HepG2 (cell line): ENCODE measurements at regions not wholly inside any gene's neighbourhood (a gene's known extent, or its start where the extent isn't known, plus 50 kb on each side); places are given as distances from the start of the nearest gene placed in this dataset.

Experiments used
- ATAC-seq: fragments of 200-7000 bp; cut with Tn5 transposase; 3 replicates; pipeline ENCODE4 v1.9.1; 2020; ENCODE audit warnings: mild to moderate bottlenecking, moderate library complexity
- BruUV-seq: library from RNA; stranded (reverse); fragments of 400-500 nt; replicated peaks from 2 replicates; lab custom pipeline; 2021; lab: Mats Ljungman, UMichigan
- CTCF ChIA-PET: fragments of 300-600 bp; formaldehyde crosslinking; extraction: SDS; loops from one replicate; lab custom pipeline; 2021; ENCODE audit warnings: low total read pairs, inconsistent platforms, low intra/inter-chr PET ratio; lab: Yijun Ruan, JAX
- POLR2A ChIA-PET: fragments of 350-600 bp; sonication (Branson Sonifier 250); formaldehyde crosslinking; loops from one replicate; lab custom pipeline; 2020; ENCODE audit warnings: antibody characterized with exemption, inconsistent platforms; lab: Yijun Ruan, JAX
- DNase-seq: peaks from one replicate; pipeline ENCODE4 v3.0.0-alpha.2; 2015; ENCODE audit warnings: low spot score
- FAIRE-seq: peaks from 3 replicates; lab custom pipeline; 2011; peaks lifted over from hg19 to GRCh38; lab: Jason Lieb, UNC
- H2AFZ ChIP-seq: one replicate; pipeline ENCODE4 v1.6.1; 2011; ENCODE audit warnings: low read length, inconsistent platforms
- H3K27ac ChIP-seq: fragments of 300-600 bp; 3 replicates; pipeline ENCODE4 v1.8.0; 2011; ENCODE audit warnings: mixed run types, mild to moderate bottlenecking, mixed read lengths, low read length, inconsistent platforms; ENCODE audit not compliant: insufficient read depth; ENCODE audit errors: extremely low read length
- H3K27me3 ChIP-seq, 2 experiments: fragments of 200-600 bp in 1 of 2; 2 replicates in 1 of 2; 3 replicates in 1 of 2; pipeline versions ENCODE4 v1.6.0 to v1.8.0; 2011; ENCODE audit warnings: low read length in 2 of 2, mild to moderate bottlenecking in 2 of 2, moderate library complexity in 2 of 2, inconsistent platforms in 1 of 2; ENCODE audit not compliant: insufficient read depth in 2 of 2, control insufficient read depth in 1 of 2
- H3K36me3 ChIP-seq, 2 experiments: fragments of 200-600 bp in 1 of 2; replicated peaks in 1 of 2; 2 replicates in 1 of 2; 3 replicates in 1 of 2; pipeline versions ENCODE4 v1.5.1 to v1.8.0; 2011; ENCODE audit warnings: low read length in 2 of 2, inconsistent platforms in 1 of 2; ENCODE audit not compliant: insufficient read depth in 2 of 2, control insufficient read depth in 1 of 2
- H3K4me1 ChIP-seq: 2 replicates; pipeline ENCODE4 v1.5.1; 2012; ENCODE audit warnings: low read length, inconsistent platforms; ENCODE audit not compliant: insufficient read depth
- H3K4me2 ChIP-seq: 2 replicates; pipeline ENCODE4 v1.6.0; 2011; ENCODE audit warnings: low read depth, low read length, inconsistent platforms
- H3K4me3 ChIP-seq, 3 experiments: fragments of 200-600 bp in 1 of 3; sonication (generic), shearing (Covaris generic) in 1 of 3; replicated peaks in 1 of 3; 2 replicates each; pipeline ENCODE4 v1.5.1; 2011 to 2016; ENCODE audit warnings: low read length in 3 of 3, inconsistent platforms in 2 of 3, low read depth in 2 of 3, mild to moderate bottlenecking in 2 of 3, control low read depth in 1 of 3, mixed read lengths in 1 of 3; ENCODE audit not compliant: insufficient read depth in 1 of 3
- H3K79me2 ChIP-seq: one replicate; pipeline ENCODE4 v1.6.1; 2011; ENCODE audit warnings: low read length, inconsistent platforms; ENCODE audit not compliant: insufficient read depth
- H3K9ac ChIP-seq: 2 replicates; pipeline ENCODE4 v1.6.0; 2011; ENCODE audit warnings: mild to moderate bottlenecking, low read depth, low read length, inconsistent platforms; ENCODE audit not compliant: insufficient read depth
- H3K9me3 ChIP-seq: 2 replicates; pipeline ENCODE4 v1.5.1; 2012; ENCODE audit warnings: mild to moderate bottlenecking, low read length
- H4K20me1 ChIP-seq: 2 replicates; pipeline ENCODE4 v1.6.0; 2011; ENCODE audit warnings: inconsistent platforms, mild to moderate bottlenecking, low read length, moderate library complexity; ENCODE audit not compliant: insufficient read depth
- HES4 ChIP-seq: sonication (generic); formaldehyde crosslinking; IDR thresholded peaks from 2 replicates; pipeline ENCODE4 v1.9.0; 2021; ENCODE audit warnings: mild to moderate bottlenecking, missing genetic modification reagents, borderline replicate concordance
- MAFF ChIP-seq: IDR thresholded peaks from 2 replicates; pipeline ENCODE4 v1.6.1; 2011; ENCODE audit warnings: low read depth, low read length, improper control_type of control experiment
- MED1 ChIP-seq: sonication (generic); formaldehyde crosslinking; IDR thresholded peaks from 2 replicates; pipeline ENCODE4 v1.4.0; 2020; ENCODE audit warnings: missing genetic modification reagents
- MEF2D ChIP-seq: sonication (generic); formaldehyde crosslinking; IDR thresholded peaks from 2 replicates; pipeline ENCODE4 v1.5.1; 2020; ENCODE audit warnings: mild to moderate bottlenecking, missing genetic modification reagents
- RARG ChIP-seq: sonication (generic); formaldehyde crosslinking; IDR thresholded peaks from 2 replicates; pipeline ENCODE4 v1.4.0; 2020; ENCODE audit warnings: low read depth, mild to moderate bottlenecking, missing genetic modification reagents
- RFX5 ChIP-seq: IDR thresholded peaks from 2 replicates; pipeline ENCODE4 v1.6.1; 2011; ENCODE audit warnings: low read depth, low read length, improper control_type of control experiment
- SNRNP70 ChIP-seq: fragments of 200-400 bp; formaldehyde crosslinking; IDR thresholded peaks from 2 replicates; pipeline ENCODE4 v1.6.1; 2017; ENCODE audit warnings: mild to moderate bottlenecking, low read depth, low read length, moderate library complexity
- SP1 ChIP-seq, 2 experiments: fragments of 450-650 bp in 1 of 2; sonication (generic) in 1 of 2; formaldehyde crosslinking in 1 of 2; IDR thresholded peaks; 2 replicates each; pipeline versions ENCODE4 v1.4.0 to v1.6.1; 2016 to 2020; ENCODE audit warnings: missing genetic modification reagents in 1 of 2
- TCF7L2 ChIP-seq: IDR thresholded peaks from 2 replicates; pipeline ENCODE4 v1.6.1; 2011; ENCODE audit warnings: mild to moderate bottlenecking, low read depth, low read length, moderate library complexity
- TIGD3 ChIP-seq: sonication (generic); formaldehyde crosslinking; IDR thresholded peaks from 2 replicates; pipeline ENCODE4 v1.5.1; 2020; ENCODE audit warnings: mild to moderate bottlenecking, missing genetic modification reagents, borderline replicate concordance
- TRAFD1 ChIP-seq: sonication (generic); formaldehyde crosslinking; IDR thresholded peaks from 2 replicates; pipeline ENCODE4 v1.5.1; 2020; ENCODE audit warnings: missing genetic modification reagents, mild to moderate bottlenecking, borderline replicate concordance
- ZNF251 ChIP-seq: sonication (generic); formaldehyde crosslinking; IDR thresholded peaks from 2 replicates; pipeline ENCODE4 v1.9.0; 2021; ENCODE audit warnings: mild to moderate bottlenecking, missing genetic modification reagents
- ZNF430 ChIP-seq: sonication (generic); formaldehyde crosslinking; IDR thresholded peaks from 2 replicates; pipeline ENCODE4 v1.9.0; 2021; ENCODE audit warnings: mild to moderate bottlenecking, missing genetic modification reagents
- ZNF75D ChIP-seq: sonication (generic); formaldehyde crosslinking; IDR thresholded peaks from 2 replicates; pipeline ENCODE4 v1.8.1; 2023; ENCODE audit warnings: missing genetic modification reagents, mild to moderate bottlenecking, borderline replicate concordance
- ZNF761 ChIP-seq: sonication (generic); formaldehyde crosslinking; conservative IDR thresholded peaks from 2 replicates; pipeline ENCODE4 v1.4.0; 2020; ENCODE audit warnings: mild to moderate bottlenecking, missing genetic modification reagents
- ZSCAN31 ChIP-seq: sonication (generic); formaldehyde crosslinking; IDR thresholded peaks from 2 replicates; pipeline ENCODE4 v1.5.0; 2020; ENCODE audit warnings: low read depth, mild to moderate bottlenecking, missing genetic modification reagents
- WGBS: methylation state at CpG from one replicate; pipeline ENCODE4 v1.1.6; 2017; ENCODE audit warnings: low lambda C conversion rate; 5-methylcytosine and 5-hydroxymethylcytosine counted together
- in situ Hi-C: cut with HindIII; loops from 2 replicates; pipeline ENCODE4 v1.10.0; 2017; ENCODE audit warnings: low pct_unique_long_range_greater_than_20kb; ENCODE audit not compliant: extremely low pct_ligation_motif_present
- intact Hi-C: fragments of 100-400 bp; cut with micrococcal nuclease; formaldehyde crosslinking; loops from one replicate; pipeline ENCODE4 v1.10.0; 2022; ENCODE audit not compliant: unreplicated experiment

DNA sequence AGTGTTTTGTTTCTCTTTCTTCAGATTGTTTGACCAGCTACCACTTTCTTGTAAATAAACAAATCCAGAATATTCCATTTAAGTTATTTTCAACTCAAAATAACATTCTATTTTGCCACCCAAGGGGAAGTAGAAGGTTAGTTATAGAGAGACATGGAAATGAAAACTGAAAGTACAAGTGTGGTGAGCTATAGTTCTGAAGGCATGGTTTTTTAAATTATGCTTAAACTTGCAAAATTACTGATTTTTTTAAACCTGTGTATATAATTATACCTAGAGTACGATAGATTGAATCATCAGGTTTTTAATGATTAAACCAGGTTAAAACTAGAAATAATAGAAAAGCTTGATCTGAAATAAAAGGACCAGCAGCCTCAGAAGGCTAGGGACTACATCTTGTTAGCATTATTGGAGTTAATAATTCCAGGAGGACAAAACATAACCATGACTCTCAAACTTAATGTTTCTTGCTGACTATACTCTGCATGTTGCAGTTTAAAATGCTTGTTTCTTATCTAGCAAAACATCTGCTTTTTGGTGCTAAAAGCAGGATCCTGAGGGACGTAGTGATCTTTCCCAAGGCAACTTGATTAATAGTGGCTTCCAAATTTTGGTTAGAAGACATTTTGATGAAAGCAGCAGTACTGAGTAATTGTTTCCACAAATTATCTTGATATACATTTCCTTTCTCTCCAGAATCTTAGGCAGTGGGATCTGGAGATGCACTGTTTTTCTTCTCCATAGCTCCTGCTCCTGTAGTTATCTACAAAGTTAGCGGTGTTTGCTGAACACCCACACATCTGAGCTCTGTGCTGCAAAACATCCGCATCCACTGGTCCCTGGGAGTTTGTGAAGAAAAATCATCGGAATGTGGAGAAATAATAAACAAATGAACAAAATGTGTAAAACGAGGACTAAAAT, 327.2 kb upstream of the PKDCC start:
- in situ Hi-C loops, result no loop called here
- no peak for FAIRE-seq
- 36% methylated on average over 6 of the region's 6 CpGs for WGBS

More for the DNA sequence above, 327.2 kb upstream of the PKDCC start:
- Histone ChIP-seq H4K20me1 (no peaks in the 10 kb centered on the region), H3K27me3 (0 out of 5 replicates have a peak, but pooled peaks cover 0 to 2% of the 10 kb centered on the region in 2 experiments), H2AFZ (no peak overlapping the region), H3K9ac (no peak overlapping the region), H3K4me3 (no peak overlapping the region), H3K27ac (no peak overlapping the region), H3K79me2 (no peaks in the 10 kb centered on the region), H3K4me2 (no peak overlapping the region), H3K36me3 (no peaks in the 10 kb centered on the region), H3K4me1 (peaks cover 8% of the 10 kb centered on the region; the same call in 1 of the 2 replicates), H3K9me3 (no peaks in the 10 kb centered on the region)
- ChIA-PET CTCF (no interaction called here), POLR2A (no interaction called here)
- intact Hi-C loops, result no loop called here
- ATAC-seq (no peak), DNase-seq (no peak)
- no TSS peak for BruUV-seq
- TF ChIP-seq MED1 (CRISPR knock-in tag) (no peak), RFX5 (no peak), ZNF430 (CRISPR knock-in tag) (no peak), TCF7L2 (no peak), ZSCAN31 (CRISPR knock-in tag) (no peak), RARG (CRISPR knock-in tag) (no peak), TIGD3 (CRISPR knock-in tag) (no peak), ZNF251 (no peak), ZNF761 (CRISPR knock-in tag) (no peak), HES4 (CRISPR knock-in tag) (no peak), MEF2D (CRISPR knock-in tag) (no peak), SNRNP70 (no peak), ZNF75D (CRISPR knock-in tag) (no peak), SP1 (IDR thresholded peaks at IDR 0.05) (no peak), SP1 (CRISPR knock-in tag; IDR thresholded peaks at IDR 0.05) (no peak), MAFF (no peak), TRAFD1 (CRISPR knock-in tag) (no peak)
